Thyroid gland (tissue), 4 donors: ENCODE measurements at regions not wholly inside any gene's neighbourhood (a gene's known extent, or its start where the extent isn't known, plus 50 kb on each side); places are given as distances from the start of the nearest gene placed in this dataset.

Experiments
- POLR2A ChIP-seq, 2 donors: fragments of 450-650 bp; IDR thresholded peaks; one replicate each; pipeline ENCODE4 v1.6.1; 2017; ENCODE audit warnings: antibody characterized with exemption in 2 of 2, mild to moderate bottlenecking in 2 of 2, moderate library complexity in 1 of 2
- TF ChIP-seq, protein P1 (sequence below), 6 experiments: fragments of 200-600 bp in 3 of 6; fragments of 450-650 bp in 3 of 6; sonication (generic) in 3 of 6; IDR thresholded peaks; one replicate each; pipeline ENCODE4 v1.5.1; 2016 to 2019; ENCODE audit warnings: antibody characterized with exemption in 6 of 6, mild to moderate bottlenecking in 2 of 6, inconsistent platforms in 1 of 6, moderate library complexity in 1 of 6

DNA sequence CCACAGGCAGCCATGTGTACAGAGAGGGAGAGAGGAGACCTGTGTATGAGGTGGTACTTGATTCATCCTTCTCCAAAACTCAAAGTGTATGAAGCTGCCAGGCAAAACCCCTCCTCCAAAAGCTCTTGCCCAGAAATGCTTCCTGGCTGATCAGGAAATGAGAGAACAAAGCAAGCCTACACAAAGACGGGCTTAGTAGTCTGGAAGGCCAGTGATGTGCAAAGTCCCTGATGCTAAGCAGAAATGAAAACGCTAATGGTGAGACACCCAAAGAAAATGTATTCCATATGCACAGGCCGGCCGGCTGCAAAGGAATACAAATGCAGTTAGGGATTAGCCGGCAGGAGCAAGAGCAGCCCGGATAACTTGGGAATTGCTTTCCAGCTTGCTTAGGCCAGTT, 234.9 kb upstream of the CADM1 start:
- TF ChIP-seq, protein P1, sequence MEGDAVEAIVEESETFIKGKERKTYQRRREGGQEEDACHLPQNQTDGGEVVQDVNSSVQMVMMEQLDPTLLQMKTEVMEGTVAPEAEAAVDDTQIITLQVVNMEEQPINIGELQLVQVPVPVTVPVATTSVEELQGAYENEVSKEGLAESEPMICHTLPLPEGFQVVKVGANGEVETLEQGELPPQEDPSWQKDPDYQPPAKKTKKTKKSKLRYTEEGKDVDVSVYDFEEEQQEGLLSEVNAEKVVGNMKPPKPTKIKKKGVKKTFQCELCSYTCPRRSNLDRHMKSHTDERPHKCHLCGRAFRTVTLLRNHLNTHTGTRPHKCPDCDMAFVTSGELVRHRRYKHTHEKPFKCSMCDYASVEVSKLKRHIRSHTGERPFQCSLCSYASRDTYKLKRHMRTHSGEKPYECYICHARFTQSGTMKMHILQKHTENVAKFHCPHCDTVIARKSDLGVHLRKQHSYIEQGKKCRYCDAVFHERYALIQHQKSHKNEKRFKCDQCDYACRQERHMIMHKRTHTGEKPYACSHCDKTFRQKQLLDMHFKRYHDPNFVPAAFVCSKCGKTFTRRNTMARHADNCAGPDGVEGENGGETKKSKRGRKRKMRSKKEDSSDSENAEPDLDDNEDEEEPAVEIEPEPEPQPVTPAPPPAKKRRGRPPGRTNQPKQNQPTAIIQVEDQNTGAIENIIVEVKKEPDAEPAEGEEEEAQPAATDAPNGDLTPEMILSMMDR (IDR thresholded peaks at IDR 0.05): no peak
- TF ChIP-seq POLR2A (IDR thresholded peaks at IDR 0.05): no peak
